OCI-LY1 (cell line): ENCODE measurements at regions not wholly inside any gene's neighbourhood (a gene's known extent, or its start where the extent isn't known, plus 50 kb on each side); places are given as distances from the start of the nearest gene placed in this dataset.

ENCODE experiments used
- H2AFZ ChIP-seq: fragments of 200-600 bp; sonication (generic), shearing (Covaris generic); 2 replicates; pipeline ENCODE4 v1.6.0; 2014; ENCODE audit warnings: antibody characterized with exemption, mild to moderate bottlenecking, low read length
- H3F3A ChIP-seq: fragments of 200-600 bp; sonication (generic), shearing (Covaris generic); 2 replicates; pipeline ENCODE4 v1.6.0; 2014; ENCODE audit warnings: mild to moderate bottlenecking, antibody characterized with exemption, low read length, moderate library complexity; ENCODE audit not compliant: insufficient read depth
- H3K27ac ChIP-seq: fragments of 200-600 bp; sonication (generic); 2 replicates; pipeline ENCODE4 v1.5.1; 2014; ENCODE audit warnings: low read length, mixed run types, mild to moderate bottlenecking, low read depth; ENCODE audit not compliant: poor library complexity, severe bottlenecking
- H3K27me3 ChIP-seq: fragments of 200-600 bp; sonication (generic); 2 replicates; pipeline ENCODE4 v1.6.0; 2014; ENCODE audit warnings: antibody characterized with exemption, mild to moderate bottlenecking, low read length, moderate library complexity; ENCODE audit not compliant: insufficient read depth
- H3K36me3 ChIP-seq: fragments of 200-600 bp; sonication (generic); 2 replicates; pipeline ENCODE4 v1.6.1; 2014; ENCODE audit warnings: mild to moderate bottlenecking, antibody characterized with exemption, low read length, moderate library complexity, mixed read lengths; ENCODE audit not compliant: insufficient read depth
- H3K4me1 ChIP-seq: fragments of 200-600 bp; sonication (generic); 2 replicates; pipeline ENCODE4 v1.5.1; 2014; ENCODE audit warnings: mild to moderate bottlenecking, low read length, moderate library complexity; ENCODE audit not compliant: insufficient read depth, severe bottlenecking
- H3K4me2 ChIP-seq: fragments of 200-600 bp; sonication (generic), shearing (Covaris generic); 2 replicates; pipeline ENCODE4 v1.6.1; 2014; ENCODE audit warnings: low read length
- H3K4me3 ChIP-seq: fragments of 200-600 bp; sonication (generic); 2 replicates; pipeline ENCODE4 v1.5.1; 2014; ENCODE audit warnings: low read length, low read depth, mild to moderate bottlenecking, mixed read lengths; ENCODE audit not compliant: poor library complexity, severe bottlenecking
- H3K79me2 ChIP-seq: fragments of 200-600 bp; shearing (Covaris generic); 2 replicates; pipeline ENCODE4 v1.6.1; 2016; ENCODE audit warnings: mixed run types, low read length, mixed read lengths; ENCODE audit not compliant: insufficient read depth
- H3K9ac ChIP-seq: fragments of 200-600 bp; sonication (generic), shearing (Covaris generic); 2 replicates; pipeline ENCODE4 v1.6.1; 2014; ENCODE audit warnings: mild to moderate bottlenecking, low read length, mixed read lengths
- H3K9me2 ChIP-seq: fragments of 200-600 bp; sonication (generic), shearing (Covaris generic); 2 replicates; pipeline ENCODE4 v1.6.1; 2014; ENCODE audit warnings: low read depth, mild to moderate bottlenecking, low read length, mixed read lengths
- H3K9me3 ChIP-seq: fragments of 200-600 bp; shearing (Covaris generic); 2 replicates; pipeline ENCODE4 v1.6.1; 2014; ENCODE audit warnings: low read length, mixed read lengths
- H4K20me1 ChIP-seq: fragments of 200-600 bp; sonication (generic), shearing (Covaris generic); 2 replicates; pipeline ENCODE4 v1.6.0; 2016; ENCODE audit warnings: mild to moderate bottlenecking, low read length; ENCODE audit not compliant: insufficient read depth
- EZH2 ChIP-seq: fragments of 200-600 bp; sonication (generic), shearing (Covaris generic); IDR thresholded peaks from 2 replicates; pipeline ENCODE4 v1.8.0; 2017; ENCODE audit warnings: borderline replicate concordance, mixed run types, mild to moderate bottlenecking, antibody characterized with exemption, low read length, moderate library complexity, mixed read lengths
- TF ChIP-seq, protein P1 (sequence below): fragments of 200-600 bp; sonication (generic), shearing (Covaris generic); IDR thresholded peaks from 2 replicates; pipeline ENCODE4 v1.5.1; 2017; ENCODE audit warnings: mild to moderate bottlenecking, antibody characterized with exemption, low read length, moderate library complexity, mixed read lengths

DNA sequence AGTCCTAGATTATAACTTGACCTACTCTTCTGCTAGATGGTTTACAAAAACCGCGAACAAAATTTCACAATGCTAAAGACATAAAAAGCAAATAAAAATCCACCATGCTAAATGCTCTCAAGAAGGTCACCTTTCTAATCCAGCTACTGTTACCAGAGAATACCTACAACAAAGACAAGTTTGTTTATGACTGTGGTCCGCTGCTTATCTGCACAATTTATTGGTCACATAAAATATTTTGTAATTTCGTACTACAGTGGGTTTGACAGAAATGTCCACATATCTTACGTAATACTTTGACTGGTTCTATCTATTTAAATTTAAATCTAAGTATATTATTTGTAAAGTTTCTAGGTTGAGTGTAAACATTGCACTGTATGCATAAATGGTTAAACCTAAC is 257.6 kb upstream of the ZNF608 start:
- Histone ChIP-seq H2AFZ (0 out of 2 replicates have a peak overlapping the region, but pooled peaks have one; percentile 4), H3K27me3 (no peaks in the 10 kb centered on the region), H4K20me1 (no peaks in the 10 kb centered on the region), H3K36me3 (no peaks in the 10 kb centered on the region), H3K4me3 (no peak overlapping the region), H3K9me3 (no peaks in the 10 kb centered on the region), H3K79me2 (no peaks in the 10 kb centered on the region), H3K27ac (peak overlapping the region; percentile 97), H3K4me1 (peaks cover 100% of the 10 kb centered on the region), H3K9ac (peak overlapping the region; percentile 59), H3K9me2 (no peaks in the 10 kb centered on the region), H3K4me2 (peak overlapping the region; percentile 74), H3F3A (0 out of 2 replicates have a peak, but pooled peaks cover 11% of the 10 kb centered on the region)
- TF ChIP-seq, protein P1, sequence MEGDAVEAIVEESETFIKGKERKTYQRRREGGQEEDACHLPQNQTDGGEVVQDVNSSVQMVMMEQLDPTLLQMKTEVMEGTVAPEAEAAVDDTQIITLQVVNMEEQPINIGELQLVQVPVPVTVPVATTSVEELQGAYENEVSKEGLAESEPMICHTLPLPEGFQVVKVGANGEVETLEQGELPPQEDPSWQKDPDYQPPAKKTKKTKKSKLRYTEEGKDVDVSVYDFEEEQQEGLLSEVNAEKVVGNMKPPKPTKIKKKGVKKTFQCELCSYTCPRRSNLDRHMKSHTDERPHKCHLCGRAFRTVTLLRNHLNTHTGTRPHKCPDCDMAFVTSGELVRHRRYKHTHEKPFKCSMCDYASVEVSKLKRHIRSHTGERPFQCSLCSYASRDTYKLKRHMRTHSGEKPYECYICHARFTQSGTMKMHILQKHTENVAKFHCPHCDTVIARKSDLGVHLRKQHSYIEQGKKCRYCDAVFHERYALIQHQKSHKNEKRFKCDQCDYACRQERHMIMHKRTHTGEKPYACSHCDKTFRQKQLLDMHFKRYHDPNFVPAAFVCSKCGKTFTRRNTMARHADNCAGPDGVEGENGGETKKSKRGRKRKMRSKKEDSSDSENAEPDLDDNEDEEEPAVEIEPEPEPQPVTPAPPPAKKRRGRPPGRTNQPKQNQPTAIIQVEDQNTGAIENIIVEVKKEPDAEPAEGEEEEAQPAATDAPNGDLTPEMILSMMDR: no peak
- no peak for TF ChIP-seq EZH2

DNA sequence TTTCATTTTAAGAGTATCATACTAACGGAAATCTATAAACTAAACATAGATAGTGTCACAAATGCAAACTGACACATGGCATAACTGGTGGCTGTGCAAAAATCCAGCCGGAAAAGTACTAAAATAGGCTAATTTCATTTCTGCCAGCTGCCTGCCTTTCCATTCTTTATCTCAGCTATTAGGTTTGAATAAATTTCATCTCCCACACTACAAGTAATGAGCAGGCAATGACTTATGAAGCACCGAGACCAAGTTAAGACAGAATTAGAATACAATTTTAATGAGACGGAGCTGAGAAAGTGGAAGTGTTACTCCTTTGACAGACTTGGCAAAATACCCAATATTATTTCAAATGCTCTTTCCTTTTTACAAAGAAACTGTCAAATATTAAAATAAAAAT is 258.8 kb upstream of the ZNF608 start:
- H3K36me3 ChIP-seq: no peaks in the 10 kb centered on the region
- no peaks in the 10 kb centered on the region for H3K9me3 ChIP-seq
- no peaks in the 10 kb centered on the region for H3K27me3 ChIP-seq
- no peaks in the 10 kb centered on the region for H3K79me2 ChIP-seq
- H3K27ac ChIP-seq: peak overlapping the region; percentile 97
- peak overlapping the region; percentile 32 for H3K4me3 ChIP-seq
- 0 out of 2 replicates have a peak, but pooled peaks cover 11% of the 10 kb centered on the region for H3F3A ChIP-seq
- H3K9ac ChIP-seq: peak overlapping the region; percentile 59
- peaks cover 94% of the 10 kb centered on the region for H3K4me1 ChIP-seq
- H3K9me2 ChIP-seq: no peaks in the 10 kb centered on the region
- TF ChIP-seq, protein P1: no peak
- no peak for TF ChIP-seq EZH2
- no peak overlapping the region for H2AFZ ChIP-seq
- peak overlapping the region; percentile 74 for H3K4me2 ChIP-seq
- H4K20me1 ChIP-seq: no peaks in the 10 kb centered on the region

DNA sequence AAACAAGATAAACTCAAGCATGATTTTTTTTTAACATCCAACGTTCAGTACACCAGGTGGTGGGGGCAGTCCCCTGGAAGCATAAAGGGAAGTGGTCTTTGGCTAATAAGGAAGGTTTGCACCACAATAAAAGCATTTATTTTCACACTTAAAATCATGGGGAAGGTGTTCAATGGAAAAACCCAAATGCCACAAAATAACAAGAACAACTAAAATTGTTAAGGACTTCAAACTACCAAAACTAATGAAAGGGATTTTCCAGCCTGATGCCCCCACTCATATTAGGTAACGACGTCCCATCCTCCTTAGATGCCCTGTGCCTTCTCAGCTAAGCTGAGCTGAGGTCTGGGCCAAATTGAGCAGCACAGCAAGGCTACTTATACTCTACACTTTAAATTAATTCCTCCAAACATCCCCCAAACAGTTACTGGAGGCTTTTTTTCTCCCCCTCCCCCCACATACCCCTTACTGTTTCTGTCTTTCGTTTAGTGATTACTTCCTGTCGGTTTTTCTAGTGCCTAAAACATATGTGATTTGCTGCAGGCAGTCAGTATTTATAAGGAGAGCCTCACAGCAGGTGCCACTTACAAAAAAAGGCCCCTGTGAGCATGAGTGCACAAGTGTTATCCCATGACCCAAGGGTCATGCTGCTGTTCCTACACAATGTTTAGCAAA is 259.7 kb upstream of the ZNF608 start:
- no peaks in the 10 kb centered on the region for H3K79me2 ChIP-seq
- peaks cover 90% of the 10 kb centered on the region for H3K4me1 ChIP-seq
- H3F3A ChIP-seq: 0 out of 2 replicates have a peak, but pooled peaks cover 11% of the 10 kb centered on the region
- no peak for TF ChIP-seq EZH2
- TF ChIP-seq, protein P1: no peak
- H4K20me1 ChIP-seq: no peaks in the 10 kb centered on the region
- peak overlapping the region; percentile 97 for H3K27ac ChIP-seq
- H3K36me3 ChIP-seq: no peaks in the 10 kb centered on the region
- no peaks in the 10 kb centered on the region for H3K27me3 ChIP-seq
- H3K9me2 ChIP-seq: no peaks in the 10 kb centered on the region
- peak overlapping the region; percentile 74 for H3K4me2 ChIP-seq
- H3K4me3 ChIP-seq: peak overlapping the region; percentile 18
- H3K9me3 ChIP-seq: no peaks in the 10 kb centered on the region
- no peak overlapping the region for H2AFZ ChIP-seq
- H3K9ac ChIP-seq: peak overlapping the region; percentile 59
